ENCODE measurements at regions not wholly inside any gene's neighbourhood (a gene's known extent, or its start where the extent isn't known, plus 50 kb on each side); places are given as distances from the start of the nearest gene placed in this dataset.

DNA sequence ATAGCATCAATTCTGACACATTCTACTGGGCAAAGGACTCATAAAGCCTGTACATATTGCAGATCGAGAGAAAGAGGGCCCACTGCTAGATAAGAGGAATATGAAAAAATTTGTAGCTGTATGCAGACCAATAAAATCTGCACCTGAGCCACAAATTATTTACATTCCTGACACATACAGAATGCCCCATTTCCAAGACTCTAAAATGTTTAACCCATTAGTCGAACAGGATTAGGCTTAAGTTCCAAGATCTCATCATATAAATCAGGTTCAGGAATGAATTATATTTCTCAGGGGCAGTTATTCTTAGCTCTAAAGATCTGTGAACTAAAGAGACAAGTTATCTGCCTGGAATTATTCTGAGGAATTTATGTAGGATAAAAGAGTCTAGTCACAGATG lies 1615.8 kb downstream of the ARAP2 start:
- TF ChIP-seq EP300 (IDR thresholded peaks at IDR 0.05; ENCODE audit: borderline replicate concordance), result no peak
- no peak for TF ChIP-seq CEBPB (IDR thresholded peaks at IDR 0.05)
- no peak for TF ChIP-seq RAD21 (IDR thresholded peaks at IDR 0.05; ENCODE audit: low read depth)
- TF ChIP-seq NFIC (IDR thresholded peaks at IDR 0.05), result no peak
- TF ChIP-seq YY1 (IDR thresholded peaks at IDR 0.05; ENCODE audit: low read depth), result no peak
- TF ChIP-seq TCF12 (IDR thresholded peaks at IDR 0.05; ENCODE audit: low read depth), result no peak
- no peak for TF ChIP-seq CREB1 (IDR thresholded peaks at IDR 0.05; ENCODE audit: low read depth)
- TF ChIP-seq, protein P1, sequence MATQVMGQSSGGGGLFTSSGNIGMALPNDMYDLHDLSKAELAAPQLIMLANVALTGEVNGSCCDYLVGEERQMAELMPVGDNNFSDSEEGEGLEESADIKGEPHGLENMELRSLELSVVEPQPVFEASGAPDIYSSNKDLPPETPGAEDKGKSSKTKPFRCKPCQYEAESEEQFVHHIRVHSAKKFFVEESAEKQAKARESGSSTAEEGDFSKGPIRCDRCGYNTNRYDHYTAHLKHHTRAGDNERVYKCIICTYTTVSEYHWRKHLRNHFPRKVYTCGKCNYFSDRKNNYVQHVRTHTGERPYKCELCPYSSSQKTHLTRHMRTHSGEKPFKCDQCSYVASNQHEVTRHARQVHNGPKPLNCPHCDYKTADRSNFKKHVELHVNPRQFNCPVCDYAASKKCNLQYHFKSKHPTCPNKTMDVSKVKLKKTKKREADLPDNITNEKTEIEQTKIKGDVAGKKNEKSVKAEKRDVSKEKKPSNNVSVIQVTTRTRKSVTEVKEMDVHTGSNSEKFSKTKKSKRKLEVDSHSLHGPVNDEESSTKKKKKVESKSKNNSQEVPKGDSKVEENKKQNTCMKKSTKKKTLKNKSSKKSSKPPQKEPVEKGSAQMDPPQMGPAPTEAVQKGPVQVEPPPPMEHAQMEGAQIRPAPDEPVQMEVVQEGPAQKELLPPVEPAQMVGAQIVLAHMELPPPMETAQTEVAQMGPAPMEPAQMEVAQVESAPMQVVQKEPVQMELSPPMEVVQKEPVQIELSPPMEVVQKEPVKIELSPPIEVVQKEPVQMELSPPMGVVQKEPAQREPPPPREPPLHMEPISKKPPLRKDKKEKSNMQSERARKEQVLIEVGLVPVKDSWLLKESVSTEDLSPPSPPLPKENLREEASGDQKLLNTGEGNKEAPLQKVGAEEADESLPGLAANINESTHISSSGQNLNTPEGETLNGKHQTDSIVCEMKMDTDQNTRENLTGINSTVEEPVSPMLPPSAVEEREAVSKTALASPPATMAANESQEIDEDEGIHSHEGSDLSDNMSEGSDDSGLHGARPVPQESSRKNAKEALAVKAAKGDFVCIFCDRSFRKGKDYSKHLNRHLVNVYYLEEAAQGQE (IDR thresholded peaks at IDR 0.05; ENCODE audit: low read depth), result no peak
- TF ChIP-seq TEAD4 (IDR thresholded peaks at IDR 0.05), result no peak

DNA sequence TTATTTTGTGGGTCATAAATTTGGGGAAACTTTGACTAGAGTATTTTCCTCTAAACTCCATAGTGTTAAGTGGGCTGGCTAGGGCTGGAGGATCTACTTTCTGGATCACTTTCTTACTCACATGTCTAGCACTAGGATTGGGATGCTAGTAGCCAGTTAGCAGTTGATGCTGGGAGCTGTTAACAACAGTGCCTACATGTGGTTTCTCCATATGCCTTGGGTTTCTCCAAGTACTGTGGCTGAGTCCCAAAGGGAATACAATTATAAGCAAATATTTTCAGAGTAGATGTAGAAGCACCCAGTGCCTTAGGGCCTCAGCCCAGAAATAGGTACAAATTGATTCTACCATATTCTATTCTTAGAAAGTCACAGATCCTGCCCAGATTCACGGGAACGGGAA lies 1614.9 kb downstream of the ARAP2 start:
- no peak for TF ChIP-seq YY1 (IDR thresholded peaks at IDR 0.05; ENCODE audit: low read depth)
- TF ChIP-seq ZBTB7A (IDR thresholded peaks at IDR 0.05; ENCODE audit: low read depth), result no peak
- no peak for TF ChIP-seq FOXM1 (IDR thresholded peaks at IDR 0.05; ENCODE audit: borderline replicate concordance, low read depth)
- TF ChIP-seq, protein P2, sequence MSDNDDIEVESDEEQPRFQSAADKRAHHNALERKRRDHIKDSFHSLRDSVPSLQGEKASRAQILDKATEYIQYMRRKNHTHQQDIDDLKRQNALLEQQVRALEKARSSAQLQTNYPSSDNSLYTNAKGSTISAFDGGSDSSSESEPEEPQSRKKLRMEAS (IDR thresholded peaks at IDR 0.05), result no peak
- TF ChIP-seq CREB1 (IDR thresholded peaks at IDR 0.05; ENCODE audit: low read depth), result no peak
- no peak for TF ChIP-seq CEBPB (IDR thresholded peaks at IDR 0.05)
- TF ChIP-seq TCF12 (IDR thresholded peaks at IDR 0.05; ENCODE audit: low read depth), result no peak
- no peak for TF ChIP-seq EGR1 (IDR thresholded peaks at IDR 0.05)
- no peak for TF ChIP-seq TAF1 (IDR thresholded peaks at IDR 0.05; ENCODE audit: low read depth)
- TF ChIP-seq, protein P3, sequence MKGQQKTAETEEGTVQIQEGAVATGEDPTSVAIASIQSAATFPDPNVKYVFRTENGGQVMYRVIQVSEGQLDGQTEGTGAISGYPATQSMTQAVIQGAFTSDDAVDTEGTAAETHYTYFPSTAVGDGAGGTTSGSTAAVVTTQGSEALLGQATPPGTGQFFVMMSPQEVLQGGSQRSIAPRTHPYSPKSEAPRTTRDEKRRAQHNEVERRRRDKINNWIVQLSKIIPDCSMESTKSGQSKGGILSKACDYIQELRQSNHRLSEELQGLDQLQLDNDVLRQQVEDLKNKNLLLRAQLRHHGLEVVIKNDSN (IDR thresholded peaks at IDR 0.05), result no peak
- no peak for TF ChIP-seq TEAD4 (IDR thresholded peaks at IDR 0.05)
- TF ChIP-seq, protein P1 (IDR thresholded peaks at IDR 0.05; ENCODE audit: low read depth), result no peak
- no peak for TF ChIP-seq NFIC (IDR thresholded peaks at IDR 0.05)

DNA sequence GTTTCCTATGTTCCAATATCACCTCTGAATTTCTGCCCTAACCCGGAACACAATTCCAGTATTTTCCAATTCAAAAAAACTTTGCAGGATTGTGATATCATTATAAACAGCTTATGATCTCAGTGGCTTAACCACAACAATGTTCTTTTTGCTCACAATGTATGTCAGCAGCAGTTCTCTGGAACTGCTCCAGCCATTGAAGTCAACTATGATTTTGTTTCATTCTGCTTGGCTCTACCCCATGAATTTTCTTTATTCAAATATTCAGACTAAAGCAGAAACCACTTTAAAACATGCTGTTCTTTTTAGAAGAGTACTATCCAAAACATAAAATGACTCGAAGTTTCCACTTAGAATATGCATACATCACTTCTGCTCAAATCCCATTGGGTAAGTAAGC lies 1611.1 kb downstream of the ARAP2 start:
- no peak for TF ChIP-seq ZBTB7A (IDR thresholded peaks at IDR 0.05; ENCODE audit: low read depth)
- TF ChIP-seq RAD21 (IDR thresholded peaks at IDR 0.05; ENCODE audit: low read depth), result no peak
- TF ChIP-seq EP300 (IDR thresholded peaks at IDR 0.05; ENCODE audit: borderline replicate concordance), result no peak
- TF ChIP-seq, protein P3 (IDR thresholded peaks at IDR 0.05), result no peak
- TF ChIP-seq CEBPB (IDR thresholded peaks at IDR 0.05), result no peak

DNA sequence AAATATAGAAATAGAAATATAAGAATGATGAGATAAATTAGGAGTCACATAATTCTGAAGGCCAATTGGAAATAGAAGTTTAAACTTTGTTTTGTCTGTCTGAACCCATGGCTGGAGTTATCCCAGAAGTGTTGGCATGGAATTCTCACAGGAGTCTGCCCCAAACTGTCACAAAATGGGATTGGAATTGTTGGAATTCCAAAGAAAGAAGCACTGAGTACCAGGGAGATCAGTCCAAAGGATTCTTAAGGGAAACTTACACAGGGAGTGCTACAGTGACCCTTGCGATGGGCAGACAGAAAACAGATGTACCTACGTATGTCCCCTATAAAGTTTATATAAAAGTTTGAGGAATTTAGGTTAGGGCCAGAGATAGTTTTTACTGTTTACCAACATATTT lies 1607.7 kb downstream of the ARAP2 start:
- TF ChIP-seq RAD21 (IDR thresholded peaks at IDR 0.05; ENCODE audit: low read depth) (no peak), EP300 (IDR thresholded peaks at IDR 0.05; ENCODE audit: borderline replicate concordance) (no peak), TCF12 (IDR thresholded peaks at IDR 0.05; ENCODE audit: low read depth) (no peak), TEAD4 (IDR thresholded peaks at IDR 0.05) (no peak)

DNA sequence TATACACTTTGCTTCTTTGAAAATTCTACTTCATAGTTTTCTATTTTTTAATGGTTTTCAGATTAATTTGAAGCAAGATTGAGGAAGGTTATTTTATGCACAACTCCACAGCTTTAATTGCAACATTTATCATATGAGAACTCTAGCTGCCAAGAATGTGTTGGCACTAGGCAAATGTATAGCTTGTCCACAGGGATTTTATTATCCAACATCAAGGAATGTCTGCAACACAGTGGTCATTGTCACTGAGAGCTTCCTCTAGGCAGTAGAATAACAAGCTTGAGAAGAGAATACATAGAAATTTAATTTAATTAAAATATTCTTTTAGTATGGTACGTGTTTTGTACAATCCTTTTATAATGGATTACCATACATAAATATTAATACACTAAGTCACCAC lies 1600.8 kb downstream of the ARAP2 start:
- TF ChIP-seq ZBTB7A (IDR thresholded peaks at IDR 0.05; ENCODE audit: low read depth), result no peak

DNA sequence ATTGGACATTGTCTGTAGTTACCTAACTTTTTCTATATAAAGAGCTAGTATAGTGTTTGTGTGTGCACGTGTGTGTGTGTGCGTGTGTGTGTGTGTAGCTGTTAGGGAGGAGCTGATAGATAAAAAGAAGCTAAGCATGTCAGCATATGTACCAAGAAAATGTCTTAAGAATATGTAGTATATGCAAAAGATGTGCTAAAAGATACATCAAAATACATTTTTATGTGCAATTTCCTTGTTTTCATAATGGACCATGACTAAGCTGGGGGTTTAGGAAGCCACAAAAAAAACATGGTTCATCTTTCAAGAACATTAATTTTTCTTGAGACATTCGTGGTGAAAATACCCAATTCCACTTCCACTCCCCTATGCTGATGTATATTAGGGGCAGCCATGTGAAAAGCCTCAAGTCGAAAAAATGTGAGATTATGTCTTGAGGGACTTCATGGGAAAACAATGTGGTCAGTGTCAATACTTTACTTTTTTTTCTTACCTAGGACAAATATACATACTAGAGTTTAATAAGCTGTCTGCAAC lies 1599.7 kb downstream of the ARAP2 start:
- TF ChIP-seq NFIC (IDR thresholded peaks at IDR 0.05) (no peak), TCF12 (IDR thresholded peaks at IDR 0.05; ENCODE audit: low read depth) (no peak), ZBTB7A (IDR thresholded peaks at IDR 0.05; ENCODE audit: low read depth) (no peak), EGR1 (IDR thresholded peaks at IDR 0.05) (no peak), RAD21 (IDR thresholded peaks at IDR 0.05; ENCODE audit: low read depth) (no peak), CREB1 (IDR thresholded peaks at IDR 0.05; ENCODE audit: low read depth) (no peak), CEBPB (IDR thresholded peaks at IDR 0.05) (no peak), TEAD4 (IDR thresholded peaks at IDR 0.05) (no peak), EP300 (IDR thresholded peaks at IDR 0.05; ENCODE audit: borderline replicate concordance) (no peak), TAF1 (IDR thresholded peaks at IDR 0.05; ENCODE audit: low read depth) (no peak), YY1 (IDR thresholded peaks at IDR 0.05; ENCODE audit: low read depth) (no peak), FOXM1 (IDR thresholded peaks at IDR 0.05; ENCODE audit: borderline replicate concordance, low read depth) (no peak)
- TF ChIP-seq, protein P2 (IDR thresholded peaks at IDR 0.05), result no peak
- TF ChIP-seq, protein P3 (IDR thresholded peaks at IDR 0.05), result no peak
- TF ChIP-seq, protein P1 (IDR thresholded peaks at IDR 0.05; ENCODE audit: low read depth), result no peak
